HG03045 (cell line): ENCODE measurements at regions not wholly inside any gene's neighbourhood (a gene's known extent, or its start where the extent isn't known, plus 50 kb on each side); places are given as distances from the start of the nearest gene placed in this dataset.
"Not testable (repeated sequence)": the region's sequence is repeated elsewhere in the genome, so short reads cannot be mapped to it uniquely, and the experiment has no call there.

ENCODE experiments used
- ATAC-seq: cut with Tn5 transposase; IDR thresholded peaks from one replicate; pipeline ENCODE4 v1.9.1; 2021; ENCODE audit warnings: mild to moderate bottlenecking, moderate library complexity; ENCODE audit not compliant: unreplicated experiment

- no peak for ATAC-seq
Observed at GRCh38 chr2:3116371-3116770, 261.2 kb downstream of the EIPR1 start.

- no peak for ATAC-seq
Observed at GRCh38 chr2:3115301-3116042, 262.1 kb downstream of the EIPR1 start.

GRCh38 chr2:3114406-3115185, 263.0 kb downstream of the EIPR1 start:
- ATAC-seq = no peak

- no peak for ATAC-seq
Observed at GRCh38 chr2:3113769-3114168, 263.8 kb downstream of the EIPR1 start.

GRCh38 chr2:3113122-3113521, 264.5 kb downstream of the EIPR1 start:
- ATAC-seq = no peak

- ATAC-seq = no peak
Observed at GRCh38 chr2:3112553-3112952, 265.1 kb downstream of the EIPR1 start.

DNA sequence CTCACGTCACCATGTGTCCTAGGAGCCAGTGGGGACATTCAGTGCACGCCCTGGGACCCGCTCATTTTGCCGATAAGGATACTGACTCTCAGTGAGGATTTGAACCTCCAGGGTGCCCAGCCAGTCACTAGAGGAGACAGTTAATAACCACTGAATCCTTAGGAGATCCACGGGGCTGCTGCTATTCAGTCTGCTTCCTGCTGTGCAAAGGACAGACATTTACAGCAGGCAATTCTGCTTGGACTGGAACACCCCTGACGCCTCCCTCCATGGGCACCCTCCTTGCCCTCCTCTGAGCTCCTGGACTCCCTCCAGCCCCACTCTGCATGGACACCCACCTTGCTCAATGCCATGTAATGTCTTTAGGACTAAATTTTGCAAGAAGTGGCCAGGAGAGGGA, 265.5 kb downstream of the EIPR1 start:
- no peak for ATAC-seq

- ATAC-seq = no peak
Observed at GRCh38 chr2:3110994-3111666, 266.5 kb downstream of the EIPR1 start.

GRCh38 chr2:3110555-3110954, 267.1 kb downstream of the EIPR1 start:
- ATAC-seq = no peak

DNA sequence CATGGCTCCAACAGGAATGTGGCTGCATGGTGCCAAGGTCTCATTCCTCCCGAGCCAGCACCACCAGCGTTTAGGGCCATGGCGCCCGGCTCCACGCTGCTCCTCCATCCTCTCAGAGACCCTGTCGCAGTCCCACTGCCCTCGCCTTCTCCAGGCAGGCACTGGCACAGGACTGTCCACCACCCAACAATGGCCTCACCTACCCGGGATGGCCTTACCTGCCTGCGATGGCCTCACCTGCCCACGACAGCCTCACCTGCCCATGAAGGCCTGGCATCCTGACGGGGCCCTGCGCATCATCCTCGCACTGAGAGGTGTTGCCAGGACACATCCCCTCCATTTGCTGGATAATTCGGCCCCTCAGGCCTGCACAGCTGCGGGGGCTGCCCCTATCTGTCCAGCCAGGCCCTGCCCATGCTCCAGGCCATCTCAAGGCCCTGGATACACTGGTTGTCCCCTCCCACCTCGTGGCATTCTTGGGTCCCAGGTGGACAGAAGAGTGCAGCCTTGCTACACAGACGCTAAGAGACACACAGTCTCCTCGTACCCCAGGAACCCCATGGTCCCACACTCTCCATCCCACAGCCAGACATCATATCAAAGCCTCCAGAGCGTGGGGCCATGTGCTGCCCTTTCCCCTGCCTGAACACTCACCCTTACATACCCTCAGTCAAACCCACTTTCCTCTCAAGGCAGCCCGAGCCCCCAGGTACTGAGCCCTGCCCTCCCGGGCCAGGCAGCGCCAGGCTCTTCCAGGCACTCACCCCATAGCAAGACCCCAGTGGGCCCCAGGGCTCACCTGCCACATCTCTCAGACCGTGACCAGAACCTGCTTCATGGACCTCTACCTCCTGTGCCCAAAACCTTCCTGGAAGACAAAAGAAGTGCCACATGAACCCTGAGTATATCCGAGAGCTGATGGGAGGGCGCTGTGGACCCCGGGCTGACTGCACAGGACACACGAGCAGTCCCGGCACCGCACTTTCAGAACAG, 268.6 kb downstream of the EIPR1 start:
- ATAC-seq = no peak

- ATAC-seq = no peak
Observed at GRCh38 chr2:3108105-3108504, 269.5 kb downstream of the EIPR1 start.

GRCh38 chr2:3107567-3107966, 270.1 kb downstream of the EIPR1 start:
- no peak for ATAC-seq

DNA sequence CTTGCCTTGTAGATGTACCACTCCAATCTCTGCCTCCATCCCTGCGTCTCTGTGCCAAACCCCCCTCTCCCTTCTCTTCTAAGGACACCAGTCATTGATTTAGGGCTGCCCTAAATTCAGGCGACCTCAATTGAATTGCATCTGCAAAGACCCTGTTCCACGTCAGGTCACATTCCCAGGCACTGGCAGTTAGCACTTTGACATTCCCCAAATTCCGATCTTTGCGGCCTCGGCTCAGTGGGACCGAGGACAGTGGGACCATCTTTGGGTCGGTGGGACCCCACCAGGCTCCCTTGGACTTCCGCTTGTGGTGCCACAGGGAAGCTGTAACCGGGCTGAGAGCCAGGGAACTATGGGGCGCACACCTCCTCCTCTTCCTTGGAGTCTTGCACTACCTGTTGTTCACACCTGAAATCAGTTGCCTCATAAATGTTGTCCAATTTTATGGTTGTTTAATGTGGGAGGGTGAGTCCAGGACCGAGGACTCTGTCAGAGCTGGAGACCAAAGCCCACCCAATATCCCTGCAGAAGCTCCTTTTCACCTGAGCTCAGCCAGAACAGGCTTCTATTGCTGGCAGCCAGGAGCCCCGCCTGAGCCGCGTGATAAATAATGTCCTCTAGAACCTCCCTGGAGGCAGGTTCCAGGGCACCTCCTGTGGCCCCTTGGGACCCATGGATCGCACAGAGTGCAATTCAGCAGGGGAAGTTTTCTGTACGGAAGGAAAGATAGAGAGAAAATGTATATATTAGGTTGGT, 271.6 kb downstream of the EIPR1 start:
- ATAC-seq = no peak

DNA sequence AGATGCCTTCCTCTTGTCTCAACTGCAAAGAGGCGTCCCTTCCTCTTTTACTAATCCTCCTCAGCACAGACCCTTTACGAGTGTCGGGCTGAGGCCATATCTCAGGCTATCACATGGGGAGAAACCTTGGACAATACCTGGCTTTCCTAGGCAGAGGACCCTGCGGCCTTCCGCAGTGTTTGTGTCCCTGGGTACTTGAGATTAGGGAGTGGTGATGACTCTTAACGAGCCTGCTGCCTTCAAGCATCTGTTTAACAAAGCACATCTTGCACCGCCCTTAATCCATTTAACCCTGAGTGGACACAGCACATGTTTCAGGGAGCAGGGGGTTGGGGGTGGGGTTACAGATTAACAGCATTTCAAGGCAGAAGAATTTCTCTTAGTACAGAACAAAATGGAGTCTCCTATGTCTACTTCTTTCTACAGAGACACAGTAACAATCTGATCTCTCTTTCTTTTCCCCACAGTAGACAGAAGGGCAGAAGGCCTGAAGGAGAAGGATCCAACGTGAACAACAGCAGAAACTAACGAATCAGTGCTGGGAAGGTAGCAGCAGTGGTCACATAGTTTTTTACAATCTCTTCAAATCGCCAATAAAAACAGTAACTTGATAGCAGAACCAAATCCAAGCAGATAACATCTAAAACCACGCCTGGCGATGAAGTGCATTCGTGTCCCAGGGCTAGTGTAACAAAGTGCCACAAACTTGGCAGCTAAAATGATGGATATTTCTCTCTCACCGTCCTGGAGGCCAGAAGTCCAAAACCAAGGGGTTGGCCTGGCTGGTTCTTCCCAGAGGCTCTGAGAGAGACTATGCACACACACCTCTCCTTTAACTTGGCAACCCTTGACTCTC, 272.4 kb downstream of the EIPR1 start:
- not testable (repeated sequence) for ATAC-seq

DNA sequence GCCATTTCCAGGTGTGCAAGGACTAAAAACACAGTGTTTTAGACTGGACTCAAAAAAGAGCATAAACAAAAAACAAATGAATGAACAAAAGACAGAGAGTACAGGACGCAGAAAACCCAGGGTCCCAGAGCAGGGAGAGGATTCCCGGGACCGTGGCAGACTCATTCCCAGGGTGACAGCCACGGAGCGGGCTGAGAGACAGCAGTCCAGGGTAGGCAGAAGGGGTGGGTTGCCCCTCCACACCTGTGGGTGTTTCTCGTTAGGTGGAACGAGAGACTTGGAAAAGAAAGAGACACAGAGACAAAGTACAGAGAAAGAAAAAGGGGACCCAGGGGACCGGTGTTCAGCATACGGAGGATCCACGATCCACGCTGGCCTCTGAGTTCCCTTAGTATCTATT, 273.4 kb downstream of the EIPR1 start:
- no peak for ATAC-seq

- no peak for ATAC-seq
Observed at GRCh38 chr2:3102922-3103569, 274.6 kb downstream of the EIPR1 start.

DNA sequence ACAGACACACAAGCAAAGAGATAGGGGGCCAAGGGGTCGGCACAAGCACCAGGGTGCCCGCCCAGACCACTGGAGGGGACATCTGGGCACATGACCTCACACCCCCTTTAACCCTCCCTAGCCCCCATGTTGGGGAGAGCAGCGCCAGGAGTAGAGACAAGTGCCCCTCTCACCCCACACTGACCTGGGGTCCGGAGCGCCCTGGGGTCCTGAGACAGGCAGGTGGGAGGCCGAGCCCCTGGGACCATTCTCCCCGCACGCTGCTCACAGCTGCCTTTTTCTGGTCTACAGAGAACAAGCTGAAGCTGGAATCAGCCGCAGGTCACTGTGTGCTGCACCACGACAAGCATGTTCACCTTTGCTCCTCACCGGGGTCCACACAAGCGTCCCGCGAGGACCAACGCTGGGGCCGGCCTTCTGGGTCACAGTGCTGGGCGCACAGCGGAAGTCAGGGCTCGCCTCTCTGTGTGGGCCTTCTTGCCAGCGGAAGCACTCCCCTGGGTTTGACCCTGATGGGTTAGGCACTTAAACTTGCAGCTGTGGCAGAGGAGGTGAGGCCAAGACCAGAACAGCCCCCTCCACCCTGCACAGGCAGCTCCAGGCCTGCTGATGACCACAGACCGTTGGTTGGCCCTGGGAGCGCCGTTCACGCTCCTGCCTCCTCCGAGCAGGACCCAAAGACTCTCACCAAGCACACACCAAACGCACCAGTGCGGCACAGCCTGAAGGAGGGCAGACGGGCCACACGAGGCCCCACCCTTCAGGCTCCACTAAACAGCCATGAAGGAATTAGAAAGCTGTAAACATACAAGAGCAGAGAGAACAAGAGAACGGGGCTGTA, 275.3 kb downstream of the EIPR1 start:
- ATAC-seq = no peak
